GM12874 (cell line): ENCODE measurements at regions not wholly inside any gene's neighbourhood (a gene's known extent, or its start where the extent isn't known, plus 50 kb on each side); places are given as distances from the start of the nearest gene placed in this dataset.

Source experiments
- TF ChIP-seq, protein P1 (sequence below): IDR thresholded peaks from 2 replicates; pipeline ENCODE4 v1.5.1; 2011; ENCODE audit warnings: low read depth, mild to moderate bottlenecking, control low read depth, low read length, moderate library complexity; ENCODE audit not compliant: insufficient read depth

- TF ChIP-seq, protein P1, sequence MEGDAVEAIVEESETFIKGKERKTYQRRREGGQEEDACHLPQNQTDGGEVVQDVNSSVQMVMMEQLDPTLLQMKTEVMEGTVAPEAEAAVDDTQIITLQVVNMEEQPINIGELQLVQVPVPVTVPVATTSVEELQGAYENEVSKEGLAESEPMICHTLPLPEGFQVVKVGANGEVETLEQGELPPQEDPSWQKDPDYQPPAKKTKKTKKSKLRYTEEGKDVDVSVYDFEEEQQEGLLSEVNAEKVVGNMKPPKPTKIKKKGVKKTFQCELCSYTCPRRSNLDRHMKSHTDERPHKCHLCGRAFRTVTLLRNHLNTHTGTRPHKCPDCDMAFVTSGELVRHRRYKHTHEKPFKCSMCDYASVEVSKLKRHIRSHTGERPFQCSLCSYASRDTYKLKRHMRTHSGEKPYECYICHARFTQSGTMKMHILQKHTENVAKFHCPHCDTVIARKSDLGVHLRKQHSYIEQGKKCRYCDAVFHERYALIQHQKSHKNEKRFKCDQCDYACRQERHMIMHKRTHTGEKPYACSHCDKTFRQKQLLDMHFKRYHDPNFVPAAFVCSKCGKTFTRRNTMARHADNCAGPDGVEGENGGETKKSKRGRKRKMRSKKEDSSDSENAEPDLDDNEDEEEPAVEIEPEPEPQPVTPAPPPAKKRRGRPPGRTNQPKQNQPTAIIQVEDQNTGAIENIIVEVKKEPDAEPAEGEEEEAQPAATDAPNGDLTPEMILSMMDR, result no peak
Observed at GRCh38 chr6:4636191-4636880, 139.9 kb upstream of the CDYL start.

DNA sequence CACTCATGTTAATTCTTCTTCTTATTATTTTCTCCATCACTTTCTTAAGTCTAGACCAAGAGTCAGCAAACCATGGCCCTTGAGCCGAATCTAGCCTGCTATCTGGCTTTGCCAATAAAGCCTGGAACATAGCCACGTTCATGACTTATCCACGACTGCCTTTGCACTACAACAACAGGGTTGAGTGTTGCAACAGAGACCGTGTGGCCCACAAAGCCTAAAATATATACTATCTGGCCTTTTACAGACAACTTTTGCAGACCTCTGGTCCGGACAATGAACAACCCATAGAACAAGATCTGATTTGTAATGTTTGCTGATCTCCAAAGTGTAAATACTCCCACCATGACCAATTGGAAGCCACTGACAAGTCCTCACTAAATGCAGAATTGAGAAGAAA, 140.5 kb upstream of the CDYL start:
- TF ChIP-seq, protein P1, result no peak

DNA sequence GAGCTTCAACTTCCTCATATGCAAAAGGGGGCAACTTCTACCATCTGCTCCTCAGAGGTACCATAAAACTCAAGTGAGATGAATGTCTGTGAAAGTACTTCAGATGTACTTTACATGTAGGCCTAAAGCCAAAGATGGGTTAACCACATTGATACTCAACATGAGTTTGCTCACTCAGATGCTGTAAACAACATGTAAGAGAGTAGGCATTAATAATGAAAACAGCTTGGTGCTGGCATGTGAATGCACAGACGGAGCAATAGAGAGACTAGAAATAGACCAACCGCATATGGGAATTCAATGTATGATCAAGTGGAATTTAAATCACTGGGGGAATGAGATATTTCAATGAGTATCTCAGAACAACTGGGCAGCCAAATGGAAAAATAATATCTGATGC, 143.8 kb upstream of the CDYL start:
- TF ChIP-seq, protein P1, result no peak

- TF ChIP-seq, protein P1, result no peak
Observed at GRCh38 chr6:4625557-4625956, 150.6 kb upstream of the CDYL start.

DNA sequence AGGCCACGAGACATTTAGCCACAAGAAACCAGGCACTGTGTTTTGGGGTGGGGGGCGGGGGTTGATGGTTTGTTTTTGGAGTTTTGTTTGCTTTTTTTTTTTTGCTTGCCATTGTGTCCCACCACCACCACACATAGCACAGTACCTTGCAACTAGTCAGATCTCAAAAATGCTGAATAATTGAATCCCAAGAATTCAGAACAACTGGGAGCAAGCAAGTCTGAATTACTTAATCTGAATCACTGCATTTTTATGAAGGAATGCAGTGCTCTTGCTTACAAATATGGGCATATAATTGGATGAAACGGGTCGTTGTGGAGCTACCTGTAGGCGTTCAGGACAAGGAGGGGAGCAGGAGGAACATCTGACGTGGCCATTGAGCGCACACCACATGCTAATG, 151.5 kb upstream of the CDYL start:
- TF ChIP-seq, protein P1, result no peak

- TF ChIP-seq, protein P1, result no peak
Observed at GRCh38 chr6:4620284-4621151, 155.7 kb upstream of the CDYL start.

GRCh38 chr6:4616311-4616710, 159.9 kb upstream of the CDYL start:
- TF ChIP-seq, protein P1, result no peak
